ENCODE measurements at regions not wholly inside any gene's neighbourhood (a gene's known extent, or its start where the extent isn't known, plus 50 kb on each side); places are given as distances from the start of the nearest gene placed in this dataset.

DNA sequence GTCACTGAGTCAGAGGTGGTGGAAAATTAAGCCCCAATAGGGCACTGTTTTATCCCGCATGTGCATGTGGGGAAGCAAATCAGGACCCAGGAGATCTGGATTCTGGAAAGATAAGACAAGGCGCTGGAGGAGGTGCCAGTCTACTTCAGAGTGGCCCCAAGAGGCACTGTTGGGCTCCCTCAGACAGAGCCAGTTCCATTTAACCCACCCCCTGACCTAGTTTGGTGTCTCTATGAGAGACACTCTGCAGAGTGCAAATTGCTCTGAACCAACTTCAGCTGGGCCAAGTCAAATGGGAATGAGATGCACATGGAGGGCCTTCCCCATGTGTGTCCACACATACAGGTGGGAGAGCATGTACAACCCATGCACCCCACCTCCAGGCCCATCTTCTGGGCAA lies 71.1 kb upstream of the MED9 start:
- no peak overlapping the region for H3K4me3 ChIP-seq
- TF ChIP-seq POLR2A (IDR thresholded peaks at IDR 0.05) = no peak
- TF ChIP-seq, protein P1, sequence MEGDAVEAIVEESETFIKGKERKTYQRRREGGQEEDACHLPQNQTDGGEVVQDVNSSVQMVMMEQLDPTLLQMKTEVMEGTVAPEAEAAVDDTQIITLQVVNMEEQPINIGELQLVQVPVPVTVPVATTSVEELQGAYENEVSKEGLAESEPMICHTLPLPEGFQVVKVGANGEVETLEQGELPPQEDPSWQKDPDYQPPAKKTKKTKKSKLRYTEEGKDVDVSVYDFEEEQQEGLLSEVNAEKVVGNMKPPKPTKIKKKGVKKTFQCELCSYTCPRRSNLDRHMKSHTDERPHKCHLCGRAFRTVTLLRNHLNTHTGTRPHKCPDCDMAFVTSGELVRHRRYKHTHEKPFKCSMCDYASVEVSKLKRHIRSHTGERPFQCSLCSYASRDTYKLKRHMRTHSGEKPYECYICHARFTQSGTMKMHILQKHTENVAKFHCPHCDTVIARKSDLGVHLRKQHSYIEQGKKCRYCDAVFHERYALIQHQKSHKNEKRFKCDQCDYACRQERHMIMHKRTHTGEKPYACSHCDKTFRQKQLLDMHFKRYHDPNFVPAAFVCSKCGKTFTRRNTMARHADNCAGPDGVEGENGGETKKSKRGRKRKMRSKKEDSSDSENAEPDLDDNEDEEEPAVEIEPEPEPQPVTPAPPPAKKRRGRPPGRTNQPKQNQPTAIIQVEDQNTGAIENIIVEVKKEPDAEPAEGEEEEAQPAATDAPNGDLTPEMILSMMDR (IDR thresholded peaks at IDR 0.05 in 4 of 5, conservative IDR thresholded peaks at IDR 0.05 in 1 of 5) = no peak
- in situ Hi-C loops (cut with MboI; ENCODE audit: low sequenced_read_pairs in 4 of 4) = no loop called here
- H3K27me3 ChIP-seq = peaks cover 0 to 5% (median 3%) of the 10 kb centered on the region in 3 donors
- H3K36me3 ChIP-seq = no peaks in the 10 kb centered on the region
- no peak for DNase-seq
- intact Hi-C loops (cut with DNase I; ENCODE audit: low total_unique reads) = no loop called here
- no peak overlapping the region for H3K27ac ChIP-seq
- no peaks in the 10 kb centered on the region for H3K9me3 ChIP-seq
- no peak for ATAC-seq
- no peaks in the 10 kb centered on the region for H3K4me1 ChIP-seq

DNA sequence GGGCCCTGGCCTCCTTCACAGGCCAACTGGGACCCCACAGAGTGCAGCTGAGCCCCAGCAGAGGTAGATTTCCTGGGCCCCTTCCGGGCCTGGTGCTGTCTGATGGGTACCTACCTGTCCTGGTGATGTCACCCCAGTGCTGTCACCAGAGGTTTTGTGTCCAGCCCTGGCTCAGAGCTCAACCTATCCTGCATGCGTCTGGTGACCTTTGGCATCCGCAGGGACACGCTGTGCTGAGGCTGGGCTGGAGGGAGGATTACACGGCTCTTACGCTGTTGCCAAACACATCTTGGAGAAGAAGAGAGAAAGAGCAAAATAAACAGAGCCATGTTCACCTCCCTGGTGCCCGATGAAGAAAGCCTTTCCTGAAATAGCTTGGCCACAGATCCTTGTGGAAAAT lies 70.6 kb upstream of the MED9 start:
- Histone ChIP-seq H3K27ac (peak overlapping the region in 1 of 4 donors; percentile 18), H3K9me3 (no peaks in the 10 kb centered on the region), H3K27me3 (peaks cover 0 to 5% (median 3%) of the 10 kb centered on the region in 3 donors), H3K4me3 (no peak overlapping the region), H3K36me3 (no peaks in the 10 kb centered on the region), H3K4me1 (no peaks in the 10 kb centered on the region)
- intact Hi-C loops (cut with DNase I; ENCODE audit: low total_unique reads) (no loop called here), in situ Hi-C loops (cut with MboI; ENCODE audit: low sequenced_read_pairs in 4 of 4) (no loop called here)
- peak; percentile 52 to 80 for ATAC-seq
- TF ChIP-seq, protein P1 (IDR thresholded peaks at IDR 0.05 in 4 of 5, conservative IDR thresholded peaks at IDR 0.05 in 1 of 5) = no peak
- no peak for TF ChIP-seq POLR2A (IDR thresholded peaks at IDR 0.05)
- DNase-seq = peak; percentile 35 to 72

DNA sequence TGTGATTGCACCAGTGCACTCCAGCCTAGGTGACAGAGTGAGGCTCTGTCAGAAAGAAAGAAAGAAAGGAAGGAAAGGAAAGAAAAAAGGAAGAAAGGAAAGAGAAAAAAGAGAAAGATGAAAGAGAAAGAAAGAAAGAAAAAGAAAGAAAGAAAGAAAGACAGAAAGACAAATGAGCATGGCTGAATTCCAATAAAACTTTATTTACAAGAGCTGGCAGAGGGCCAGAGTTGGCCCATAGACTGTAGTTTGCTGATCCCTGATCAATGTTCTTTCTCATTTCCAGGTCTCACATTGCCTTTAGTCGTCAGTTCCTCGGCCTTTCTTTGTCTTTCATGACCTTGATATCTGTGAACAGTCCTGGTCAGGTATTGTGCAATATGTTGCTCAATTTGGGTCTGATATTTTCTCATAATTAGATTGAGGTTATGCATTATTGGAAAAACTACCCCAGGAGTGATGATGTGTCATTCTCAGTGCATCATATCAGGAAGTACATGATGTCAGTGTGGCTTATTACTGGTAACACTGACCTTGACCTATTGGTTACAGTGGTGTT lies 68.5 kb upstream of the MED9 start:
- Histone ChIP-seq H3K9me3 (no peaks in the 10 kb centered on the region), H3K27me3 (peaks cover 0 to 9% (median 5%) of the 10 kb centered on the region in 3 donors), H3K36me3 (no peaks in the 10 kb centered on the region), H3K4me3 (no peak overlapping the region), H3K27ac (no peak overlapping the region), H3K4me1 (no peaks in the 10 kb centered on the region)
- DNase-seq (no peak), ATAC-seq (peak in 1 of 2 donors; percentile 8)
- intact Hi-C loops (cut with DNase I; ENCODE audit: low total_unique reads) (no loop called here), in situ Hi-C loops (cut with MboI; ENCODE audit: low sequenced_read_pairs in 4 of 4) (no loop called here)
- no peak for TF ChIP-seq POLR2A (IDR thresholded peaks at IDR 0.05)
- TF ChIP-seq, protein P1 (IDR thresholded peaks at IDR 0.05 in 4 of 5, conservative IDR thresholded peaks at IDR 0.05 in 1 of 5) = no peak

DNA sequence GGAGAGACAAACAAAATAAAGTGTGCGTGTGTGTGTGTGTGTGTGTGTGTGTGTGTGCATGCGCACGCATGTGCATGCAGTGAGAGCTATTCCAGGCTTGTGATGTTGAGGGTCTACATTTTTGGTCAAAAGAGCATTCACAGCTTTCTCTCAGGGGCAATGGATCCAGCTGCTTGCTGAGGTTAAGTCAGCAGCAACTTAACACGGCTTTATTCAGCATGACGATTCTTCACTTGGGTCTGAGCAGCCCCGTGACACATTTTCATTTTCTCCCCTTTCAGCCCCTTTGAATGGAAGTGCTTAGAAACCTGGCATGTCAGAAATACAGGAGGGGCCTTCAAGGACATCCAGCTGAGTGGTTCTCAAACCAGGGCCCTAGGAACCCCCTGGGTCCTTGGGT lies 66.4 kb upstream of the MED9 start:
- Histone ChIP-seq H3K27ac (no peak overlapping the region), H3K27me3 (peaks cover 3 to 19% (median 13%) of the 10 kb centered on the region in 3 donors), H3K9me3 (no peaks in the 10 kb centered on the region), H3K4me3 (no peak overlapping the region), H3K36me3 (no peaks in the 10 kb centered on the region), H3K4me1 (peaks cover 4 to 6% of the 10 kb centered on the region in 2 donors)
- in situ Hi-C loops (cut with MboI; ENCODE audit: low sequenced_read_pairs in 4 of 4) (no loop called here), intact Hi-C loops (cut with DNase I; ENCODE audit: low total_unique reads) (no loop called here)
- DNase-seq (no peak), ATAC-seq (no peak)
- TF ChIP-seq POLR2A (IDR thresholded peaks at IDR 0.05) = no peak
- TF ChIP-seq, protein P1 (IDR thresholded peaks at IDR 0.05 in 4 of 5, conservative IDR thresholded peaks at IDR 0.05 in 1 of 5) = no peak

DNA sequence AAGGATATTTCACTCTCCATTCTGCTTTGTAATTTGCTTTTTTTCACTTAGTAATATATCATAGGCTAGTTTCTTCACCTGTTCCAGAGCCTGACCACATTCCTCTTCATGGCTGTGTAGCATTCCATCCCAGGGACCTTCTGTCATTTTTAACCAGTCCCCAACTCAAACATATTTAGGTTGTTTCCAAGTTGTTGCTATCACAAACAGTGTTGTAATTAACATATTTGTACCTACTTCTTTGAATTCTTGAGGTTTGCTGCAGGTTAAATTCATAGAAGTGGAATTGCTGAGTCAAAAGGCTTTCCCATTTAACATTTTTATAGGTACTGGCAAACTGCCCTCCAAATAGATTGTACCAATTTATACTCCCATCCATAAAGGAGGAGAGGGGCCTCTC lies 65.1 kb upstream of the MED9 start:
- Histone ChIP-seq H3K4me3 (no peak overlapping the region), H3K36me3 (no peaks in the 10 kb centered on the region), H3K9me3 (no peaks in the 10 kb centered on the region), H3K27ac (no peak overlapping the region), H3K4me1 (peaks cover 11 to 18% of the 10 kb centered on the region in 2 donors), H3K27me3 (peaks cover 3 to 19% (median 13%) of the 10 kb centered on the region in 3 donors)
- in situ Hi-C loops (cut with MboI; ENCODE audit: low sequenced_read_pairs in 4 of 4) = no loop called here
- intact Hi-C loops (cut with DNase I; ENCODE audit: low total_unique reads) = no loop called here
- TF ChIP-seq, protein P1 (IDR thresholded peaks at IDR 0.05 in 4 of 5, conservative IDR thresholded peaks at IDR 0.05 in 1 of 5) = no peak
- TF ChIP-seq POLR2A (IDR thresholded peaks at IDR 0.05) = no peak
- DNase-seq (no peak), ATAC-seq (no peak)
